ENCODE measurements at regions not wholly inside any gene's neighbourhood (a gene's known extent, or its start where the extent isn't known, plus 50 kb on each side); places are given as distances from the start of the nearest gene placed in this dataset.

DNA sequence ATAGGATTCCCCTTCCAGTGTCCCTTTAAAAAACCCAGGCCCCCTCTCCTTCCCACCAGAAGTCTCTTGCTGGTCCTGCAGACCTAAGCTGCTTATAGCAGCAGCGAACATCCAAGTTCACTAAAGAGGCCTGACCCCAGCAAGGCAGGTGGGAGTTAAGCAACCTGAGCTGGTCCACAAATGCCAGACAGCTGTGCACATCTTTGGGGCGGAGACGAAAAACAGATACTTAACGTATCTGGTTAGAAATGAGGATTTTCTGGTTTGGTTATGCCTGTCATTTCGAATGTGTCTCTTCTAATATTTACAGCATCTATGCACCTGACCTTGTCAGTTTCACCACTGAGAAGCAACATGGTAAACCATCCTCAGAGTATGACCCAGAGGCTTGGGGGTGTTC lies 87.8 kb downstream of the SLC2A10 start:
- FAIRE-seq = no peak
- no peak for DNase-seq (ENCODE audit: low read depth)
- Histone ChIP-seq H3K36me3 (ENCODE audit: control insufficient read depth, insufficient read depth, low read length) (no peaks in the 10 kb centered on the region), H3K27me3 (ENCODE audit: control insufficient read depth, insufficient read depth, low read length) (peaks cover 4% of the 10 kb centered on the region), H3K4me3 (ENCODE audit: low read depth, low read length) (no peak overlapping the region)
- TF ChIP-seq, protein P1, sequence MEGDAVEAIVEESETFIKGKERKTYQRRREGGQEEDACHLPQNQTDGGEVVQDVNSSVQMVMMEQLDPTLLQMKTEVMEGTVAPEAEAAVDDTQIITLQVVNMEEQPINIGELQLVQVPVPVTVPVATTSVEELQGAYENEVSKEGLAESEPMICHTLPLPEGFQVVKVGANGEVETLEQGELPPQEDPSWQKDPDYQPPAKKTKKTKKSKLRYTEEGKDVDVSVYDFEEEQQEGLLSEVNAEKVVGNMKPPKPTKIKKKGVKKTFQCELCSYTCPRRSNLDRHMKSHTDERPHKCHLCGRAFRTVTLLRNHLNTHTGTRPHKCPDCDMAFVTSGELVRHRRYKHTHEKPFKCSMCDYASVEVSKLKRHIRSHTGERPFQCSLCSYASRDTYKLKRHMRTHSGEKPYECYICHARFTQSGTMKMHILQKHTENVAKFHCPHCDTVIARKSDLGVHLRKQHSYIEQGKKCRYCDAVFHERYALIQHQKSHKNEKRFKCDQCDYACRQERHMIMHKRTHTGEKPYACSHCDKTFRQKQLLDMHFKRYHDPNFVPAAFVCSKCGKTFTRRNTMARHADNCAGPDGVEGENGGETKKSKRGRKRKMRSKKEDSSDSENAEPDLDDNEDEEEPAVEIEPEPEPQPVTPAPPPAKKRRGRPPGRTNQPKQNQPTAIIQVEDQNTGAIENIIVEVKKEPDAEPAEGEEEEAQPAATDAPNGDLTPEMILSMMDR (IDR thresholded peaks at IDR 0.05; ENCODE audit: insufficient read depth, low read length, severe bottlenecking) = no peak

DNA sequence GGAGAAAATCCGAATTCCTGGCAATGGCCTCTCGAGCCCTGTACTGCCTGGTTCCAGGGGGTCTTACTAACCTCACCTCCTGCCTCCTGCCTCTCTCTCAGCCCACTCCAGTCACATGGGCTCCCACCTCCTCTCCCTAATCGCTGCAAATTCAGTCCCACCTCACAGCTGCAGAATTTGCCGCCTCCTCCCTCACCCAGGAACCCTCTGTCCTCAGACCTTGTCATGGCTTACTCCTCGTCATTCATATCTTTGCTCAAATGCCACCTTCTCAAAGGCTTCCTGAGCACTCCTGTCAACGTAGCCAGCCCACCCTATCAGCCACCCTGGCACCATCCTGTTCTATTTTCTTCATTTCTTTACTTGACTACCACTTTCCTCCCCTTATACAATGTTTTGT lies 89.0 kb downstream of the SLC2A10 start:
- DNase-seq (ENCODE audit: low read depth) = no peak
- TF ChIP-seq, protein P1 (IDR thresholded peaks at IDR 0.05; ENCODE audit: insufficient read depth, low read length, severe bottlenecking) = no peak
- FAIRE-seq = no peak
- Histone ChIP-seq H3K36me3 (ENCODE audit: control insufficient read depth, insufficient read depth, low read length) (no peaks in the 10 kb centered on the region), H3K4me3 (ENCODE audit: low read depth, low read length) (no peak overlapping the region), H3K27me3 (ENCODE audit: control insufficient read depth, insufficient read depth, low read length) (peaks cover 5% of the 10 kb centered on the region)

DNA sequence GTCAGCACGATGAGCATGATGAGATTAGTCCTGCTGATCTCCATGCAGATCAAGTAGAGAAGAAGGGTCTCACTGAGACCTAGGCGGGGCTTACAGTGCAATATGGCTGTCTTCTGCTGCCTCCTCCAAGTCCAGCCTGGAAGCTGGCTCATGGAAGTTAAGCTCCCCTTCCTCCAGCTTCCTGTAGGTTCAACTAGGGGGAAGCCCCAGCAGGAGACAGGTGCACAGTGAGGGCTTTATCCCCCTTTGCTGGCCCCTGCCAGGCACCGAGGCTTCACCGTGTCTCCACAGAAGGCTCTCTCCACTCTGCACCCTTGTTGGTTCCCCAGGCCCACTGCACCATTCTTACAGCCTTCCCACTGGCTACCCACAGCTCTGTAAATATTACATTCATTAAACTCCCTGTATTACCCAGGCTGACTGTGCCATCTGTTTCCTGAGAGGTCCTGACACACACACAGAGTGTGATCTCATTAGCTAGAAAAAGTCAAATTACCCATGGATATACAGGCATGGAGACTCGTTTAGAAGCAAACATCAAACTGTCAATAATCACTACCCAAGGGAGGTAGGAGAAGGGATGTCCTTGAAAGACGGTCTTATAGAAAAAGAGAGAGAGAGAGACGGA lies 90.4 kb downstream of the SLC2A10 start:
- TF ChIP-seq, protein P1 (IDR thresholded peaks at IDR 0.05; ENCODE audit: insufficient read depth, low read length, severe bottlenecking) = no peak
- no peak for DNase-seq (ENCODE audit: low read depth)
- Histone ChIP-seq H3K27me3 (ENCODE audit: control insufficient read depth, insufficient read depth, low read length) (peaks cover 2% of the 10 kb centered on the region), H3K36me3 (ENCODE audit: control insufficient read depth, insufficient read depth, low read length) (no peaks in the 10 kb centered on the region), H3K4me3 (ENCODE audit: low read depth, low read length) (no peak overlapping the region)
- FAIRE-seq = no peak

DNA sequence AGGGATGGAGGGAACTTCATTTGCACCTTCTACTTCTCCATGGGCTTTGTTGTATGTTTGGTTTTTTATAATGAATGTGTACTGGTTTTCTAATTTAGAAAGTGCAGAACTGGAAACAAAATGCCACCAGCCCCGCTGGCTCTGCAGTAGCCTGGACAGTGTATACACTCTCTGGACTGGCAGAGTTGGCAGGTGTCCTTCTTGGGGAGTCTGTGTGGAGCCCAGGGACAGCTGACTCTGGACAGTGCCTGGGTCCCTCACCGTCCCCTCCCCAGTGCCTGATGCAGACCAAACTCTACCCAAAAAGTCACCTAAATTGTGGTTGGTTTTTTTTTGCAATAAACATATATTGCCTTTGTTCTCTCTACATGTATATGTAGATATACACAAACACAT lies 91.0 kb downstream of the SLC2A10 start:
- Histone ChIP-seq H3K36me3 (ENCODE audit: control insufficient read depth, insufficient read depth, low read length) (no peaks in the 10 kb centered on the region), H3K4me3 (ENCODE audit: low read depth, low read length) (no peak overlapping the region), H3K27me3 (ENCODE audit: control insufficient read depth, insufficient read depth, low read length) (peaks cover 2% of the 10 kb centered on the region)
- FAIRE-seq = no peak
- TF ChIP-seq, protein P1 (IDR thresholded peaks at IDR 0.05; ENCODE audit: insufficient read depth, low read length, severe bottlenecking) = no peak
- no peak for DNase-seq (ENCODE audit: low read depth)

DNA sequence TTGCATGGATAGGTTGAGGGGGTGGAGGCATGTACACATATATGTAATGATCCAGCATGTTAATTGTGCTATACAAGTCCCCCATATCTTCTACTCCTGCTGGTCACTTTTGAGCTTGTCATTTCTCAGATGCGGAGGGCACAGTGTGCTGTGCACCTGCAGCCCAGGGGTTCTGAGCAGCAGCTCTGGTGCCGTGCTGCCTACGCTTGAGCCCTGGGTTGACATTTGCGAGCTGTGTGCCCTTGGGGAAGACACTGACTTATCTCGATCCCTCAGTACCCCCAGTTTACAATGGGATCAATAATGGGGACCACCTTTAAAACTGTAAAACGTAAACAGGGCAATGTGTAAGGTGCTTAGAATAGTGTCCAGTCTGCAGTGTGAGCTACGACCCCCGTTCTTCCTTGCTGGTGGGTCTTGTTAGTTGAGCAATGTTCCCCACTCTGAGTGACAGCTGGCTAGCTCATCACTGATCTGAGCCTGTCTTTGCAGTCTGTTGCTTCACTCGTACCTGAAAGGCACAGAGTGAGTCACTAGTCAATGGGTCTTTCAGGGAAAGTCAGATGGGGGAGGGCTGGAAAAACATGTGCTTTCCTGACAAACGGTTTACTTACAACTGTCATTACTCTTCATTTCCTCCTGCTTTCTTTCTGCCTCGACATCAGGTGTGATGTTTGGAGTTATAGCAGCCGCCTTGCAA lies 91.7 kb downstream of the SLC2A10 start:
- Histone ChIP-seq H3K36me3 (ENCODE audit: control insufficient read depth, insufficient read depth, low read length) (no peaks in the 10 kb centered on the region), H3K27me3 (ENCODE audit: control insufficient read depth, insufficient read depth, low read length) (peaks cover 2% of the 10 kb centered on the region), H3K4me3 (ENCODE audit: low read depth, low read length) (no peak overlapping the region)
- DNase-seq (ENCODE audit: low read depth) (peak; percentile 76), FAIRE-seq (peak; percentile 94)
- TF ChIP-seq, protein P1 (IDR thresholded peaks at IDR 0.05; ENCODE audit: insufficient read depth, low read length, severe bottlenecking) = no peak
